GM19035 (cell line): ENCODE measurements at regions not wholly inside any gene's neighbourhood (a gene's known extent, or its start where the extent isn't known, plus 50 kb on each side); places are given as distances from the start of the nearest gene placed in this dataset.
A peak's percentile ranks its signal among the peaks of the same experiment; 100 is the strongest.

Source experiments
- ATAC-seq: cut with Tn5 transposase; IDR thresholded peaks from one replicate; pipeline ENCODE4 v1.9.1; 2021; ENCODE audit not compliant: unreplicated experiment

- ATAC-seq: no peak
These were observed 129.6 kb downstream of the SNAPC1 start for GRCh38 chr14:61891810-61892209.

- ATAC-seq: no peak
These were observed 131.2 kb downstream of the SNAPC1 start for GRCh38 chr14:61893371-61893940.

GRCh38 chr14:61894452-61895077, 132.3 kb downstream of the SNAPC1 start:
- ATAC-seq: peak; percentile 41

- ATAC-seq: no peak
These were observed 135.1 kb downstream of the SNAPC1 start for GRCh38 chr14:61897300-61897699.

GRCh38 chr14:61898568-61898967, 136.3 kb downstream of the SNAPC1 start:
- ATAC-seq: no peak

GRCh38 chr14:61899497-61899896, 137.3 kb downstream of the SNAPC1 start:
- ATAC-seq: no peak

GRCh38 chr14:61904946-61905345, 142.7 kb downstream of the SNAPC1 start:
- ATAC-seq: no peak

GRCh38 chr14:61911574-61911973, 149.4 kb downstream of the SNAPC1 start:
- ATAC-seq: no peak

GRCh38 chr14:61918998-61919397, 156.8 kb downstream of the SNAPC1 start:
- no peak for ATAC-seq

GRCh38 chr14:61923348-61923747, 161.1 kb downstream of the SNAPC1 start:
- ATAC-seq: no peak

- ATAC-seq: no peak
These were observed 162.8 kb downstream of the SNAPC1 start for GRCh38 chr14:61925043-61925442.

GRCh38 chr14:61925732-61926435, 163.7 kb downstream of the SNAPC1 start:
- ATAC-seq: no peak

GRCh38 chr14:61927060-61927459, 164.8 kb downstream of the SNAPC1 start:
- no peak for ATAC-seq

GRCh38 chr14:61927520-61927919, 165.3 kb downstream of the SNAPC1 start:
- ATAC-seq: no peak

- ATAC-seq: no peak
These were observed 166.1 kb downstream of the SNAPC1 start for GRCh38 chr14:61928300-61928699.

- ATAC-seq: no peak
These were observed 166.5 kb downstream of the SNAPC1 start for GRCh38 chr14:61928701-61929100.

- no peak for ATAC-seq
These were observed 167.4 kb downstream of the SNAPC1 start for GRCh38 chr14:61929651-61930050.

- no peak for ATAC-seq
These were observed 168.1 kb downstream of the SNAPC1 start for GRCh38 chr14:61930101-61930857.

- ATAC-seq: no peak
These were observed 170.8 kb downstream of the SNAPC1 start for GRCh38 chr14:61932974-61933373.

- no peak for ATAC-seq
These were observed 172.2 kb downstream of the SNAPC1 start for GRCh38 chr14:61934385-61934784.

GRCh38 chr14:61939776-61940175, 177.6 kb downstream of the SNAPC1 start:
- no peak for ATAC-seq
